Stimulated activated CD8-positive, alpha-beta memory T cell treated with anti-CD3 and anti-CD28 coated beads, Interleukin-15, amount 100 ng/mL, for 1 hour (primary cell): ENCODE measurements at regions not wholly inside any gene's neighbourhood (a gene's known extent, or its start where the extent isn't known, plus 50 kb on each side); places are given as distances from the start of the nearest gene placed in this dataset.
"Not testable (repeated sequence)": the region's sequence is repeated elsewhere in the genome, so short reads cannot be mapped to it uniquely, and the experiment has no call there.

ENCODE experiments used
- DNase-seq: peaks from one replicate; pipeline ENCODE4 v3.0.0-alpha.2; 2020; ENCODE audit warnings: low read depth

- DNase-seq: no peak
Measured at GRCh38 chr22:47322854-47323253, 560.4 kb downstream of the TBC1D22A start.

DNA sequence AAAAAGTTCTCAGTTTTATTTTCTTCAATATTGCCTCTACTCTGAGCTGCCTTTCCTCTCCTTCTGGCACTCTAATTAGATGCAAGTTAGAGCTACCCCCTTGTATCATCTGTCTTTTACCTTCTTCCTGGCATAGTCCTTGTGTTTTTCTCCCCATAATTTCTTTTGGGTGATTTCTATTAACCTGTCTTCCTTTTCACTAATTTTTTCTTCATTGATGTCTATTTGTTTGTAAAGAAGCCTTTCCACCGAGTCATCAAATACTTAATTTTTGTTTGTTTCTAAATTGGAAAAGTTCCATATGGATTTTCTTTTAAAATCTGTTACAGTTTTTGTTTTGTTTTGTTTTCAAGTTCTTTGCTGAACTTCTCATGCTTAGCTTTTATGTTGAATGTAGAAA, 558.1 kb downstream of the TBC1D22A start:
- no peak for DNase-seq

DNA sequence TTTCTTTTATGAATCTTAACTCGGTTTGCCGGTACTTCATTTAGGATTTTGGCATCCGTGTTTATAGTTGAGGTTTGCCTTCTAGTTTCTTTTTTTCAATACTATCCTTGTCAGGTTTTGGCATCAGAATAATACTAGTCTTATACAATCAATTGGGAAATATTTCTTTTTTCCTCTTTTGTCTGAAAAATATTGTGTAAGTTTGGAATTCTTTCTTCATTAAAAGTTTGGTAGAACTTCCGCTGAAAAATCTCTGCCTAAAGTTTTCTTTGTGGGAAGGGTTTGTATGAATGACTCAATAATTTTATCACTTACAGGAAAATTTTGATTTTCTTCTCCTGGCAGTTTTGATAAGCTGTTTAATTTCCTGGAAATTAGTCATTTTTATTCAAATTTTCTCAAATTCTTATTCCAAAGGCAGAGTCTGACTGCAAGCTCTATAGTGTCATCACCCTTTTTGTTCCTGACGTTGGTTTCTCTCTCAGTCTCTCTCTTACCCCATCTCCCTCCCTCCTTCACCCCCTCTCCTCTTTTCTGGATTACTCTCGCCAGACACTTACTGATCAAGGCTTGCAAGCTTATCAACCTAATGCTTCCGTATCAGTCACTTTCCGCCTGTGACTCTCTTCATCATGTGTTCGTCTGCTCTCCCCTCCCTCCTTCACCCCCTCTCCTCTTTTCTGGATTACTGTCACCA, 555.7 kb downstream of the TBC1D22A start:
- DNase-seq: no peak

GRCh38 chr22:47315862-47316419, 553.5 kb downstream of the TBC1D22A start:
- DNase-seq: no peak

GRCh38 chr22:47310601-47311000, 548.2 kb downstream of the TBC1D22A start:
- no peak for DNase-seq

GRCh38 chr22:47309946-47310345, 547.5 kb downstream of the TBC1D22A start:
- no peak for DNase-seq

DNA sequence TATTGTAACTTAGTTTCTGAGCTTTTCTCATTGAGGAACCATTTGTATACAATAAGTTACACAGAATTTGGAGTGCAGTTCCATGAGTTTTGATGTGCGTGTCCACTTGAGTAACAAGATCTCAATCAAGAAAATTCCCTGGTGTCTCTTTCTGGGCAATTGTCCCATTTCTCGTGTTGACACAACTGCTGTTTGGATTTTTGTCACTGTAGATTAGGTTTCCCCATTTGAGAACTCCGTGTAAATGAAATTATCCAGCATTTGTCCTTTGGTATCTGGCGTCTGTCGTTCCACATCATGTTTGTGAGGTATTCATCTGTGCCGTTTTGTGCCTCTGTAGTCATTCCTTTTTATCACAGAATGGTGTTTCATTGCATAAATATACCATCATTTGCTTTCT, 547.0 kb downstream of the TBC1D22A start:
- no peak for DNase-seq

DNA sequence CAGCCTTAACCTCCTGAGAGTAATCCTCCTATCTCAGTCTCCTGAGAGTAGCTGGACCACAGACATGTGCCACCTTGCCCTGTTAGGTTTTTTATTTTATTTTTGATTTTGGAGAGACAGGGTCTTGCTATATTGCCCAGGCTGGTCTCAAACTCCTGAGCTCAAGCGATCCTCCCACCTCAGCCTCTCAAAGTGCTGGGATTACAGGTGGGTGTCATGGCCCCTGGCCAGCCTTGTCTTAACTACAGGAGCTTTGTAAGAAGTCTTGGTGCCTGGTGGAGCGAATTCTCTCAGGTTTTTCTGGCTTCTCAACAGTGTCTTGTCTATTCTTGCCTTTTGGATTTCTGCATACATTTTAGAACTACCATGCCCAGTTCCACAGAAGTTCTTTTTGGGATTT, 546.4 kb downstream of the TBC1D22A start:
- DNase-seq: no peak

- no peak for DNase-seq
Measured at GRCh38 chr22:47307822-47308221, 545.4 kb downstream of the TBC1D22A start.

DNA sequence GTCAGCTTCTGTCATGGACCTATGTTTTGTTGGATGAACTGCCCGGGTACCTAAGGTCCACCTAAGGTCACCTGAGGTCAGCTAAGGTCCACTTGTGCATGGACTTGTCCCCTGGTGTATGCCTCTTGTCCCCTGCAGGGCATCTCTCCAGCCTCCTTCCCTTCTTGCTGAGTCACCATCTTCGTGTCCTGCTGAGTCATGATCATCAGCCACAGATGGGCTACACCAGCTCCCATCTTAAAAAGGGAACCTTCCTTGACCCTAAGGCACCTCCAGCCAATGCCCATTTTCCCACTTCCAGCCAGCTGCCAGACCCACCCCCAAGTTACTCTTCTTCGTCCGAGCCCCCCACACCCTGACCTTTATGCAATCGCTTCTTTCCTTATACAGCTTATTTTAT, 544.9 kb downstream of the TBC1D22A start:
- no peak for DNase-seq

DNA sequence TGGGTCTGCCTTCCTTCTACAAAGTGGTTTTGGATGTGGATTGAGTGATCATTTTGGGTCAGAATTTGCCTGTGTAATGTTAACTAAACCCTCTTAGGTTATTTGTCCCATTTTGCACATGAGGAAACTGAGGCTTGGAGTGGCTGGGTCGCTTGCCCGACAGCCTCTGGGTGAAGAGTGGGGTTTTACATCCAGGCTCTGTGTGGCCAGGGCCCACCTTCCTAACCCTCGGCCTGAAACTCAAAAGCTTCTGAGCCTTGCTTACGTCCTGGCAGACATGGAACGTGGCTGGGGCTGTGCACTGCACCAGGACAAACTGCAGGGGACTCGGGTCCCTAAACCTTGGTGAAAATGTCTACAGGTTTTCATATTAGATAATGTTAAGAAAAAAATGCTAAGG, 542.4 kb downstream of the TBC1D22A start:
- DNase-seq: no peak

GRCh38 chr22:47304191-47304831, 541.9 kb downstream of the TBC1D22A start:
- DNase-seq: no peak

DNA sequence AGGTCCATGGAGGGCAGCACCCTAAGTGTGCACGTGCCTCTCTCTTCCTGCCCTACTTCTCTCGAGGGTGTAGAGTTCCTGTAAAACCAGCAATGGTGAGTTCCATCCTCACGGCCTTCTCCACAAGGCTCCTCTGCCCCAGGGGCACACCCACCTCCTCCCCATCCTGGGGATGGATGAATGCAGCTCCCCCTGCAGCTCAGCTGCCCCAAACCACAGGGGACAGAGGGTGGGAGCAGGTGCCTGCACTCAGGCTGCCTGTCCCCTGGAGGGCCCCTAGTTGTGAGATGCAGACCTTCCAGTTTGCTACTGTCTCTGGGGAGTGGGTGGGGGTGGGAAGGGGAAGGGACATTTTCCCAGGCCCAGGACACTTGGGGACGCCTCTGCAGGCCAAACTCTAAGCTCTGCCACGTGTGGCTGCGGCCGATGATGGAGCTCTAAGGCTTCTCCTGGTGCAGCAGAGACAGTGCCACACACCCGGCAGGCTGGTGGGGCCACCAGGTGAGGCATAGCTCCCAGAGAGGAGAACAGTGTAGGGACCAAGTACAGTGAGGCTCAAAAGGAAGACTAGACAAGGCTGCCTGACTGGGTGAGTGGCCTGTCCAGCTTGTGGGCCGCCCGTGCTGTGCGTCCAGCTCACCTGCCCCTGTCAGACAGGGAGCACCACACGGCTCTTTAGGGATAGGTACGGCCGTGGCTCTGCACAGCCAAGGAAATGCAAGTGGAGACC, 540.9 kb downstream of the TBC1D22A start:
- no peak for DNase-seq

GRCh38 chr22:47302587-47302986, 540.1 kb downstream of the TBC1D22A start:
- not testable (repeated sequence) for DNase-seq

GRCh38 chr22:47301820-47302475, 539.5 kb downstream of the TBC1D22A start:
- no peak for DNase-seq

GRCh38 chr22:47300698-47301405, 538.4 kb downstream of the TBC1D22A start:
- DNase-seq: no peak

DNA sequence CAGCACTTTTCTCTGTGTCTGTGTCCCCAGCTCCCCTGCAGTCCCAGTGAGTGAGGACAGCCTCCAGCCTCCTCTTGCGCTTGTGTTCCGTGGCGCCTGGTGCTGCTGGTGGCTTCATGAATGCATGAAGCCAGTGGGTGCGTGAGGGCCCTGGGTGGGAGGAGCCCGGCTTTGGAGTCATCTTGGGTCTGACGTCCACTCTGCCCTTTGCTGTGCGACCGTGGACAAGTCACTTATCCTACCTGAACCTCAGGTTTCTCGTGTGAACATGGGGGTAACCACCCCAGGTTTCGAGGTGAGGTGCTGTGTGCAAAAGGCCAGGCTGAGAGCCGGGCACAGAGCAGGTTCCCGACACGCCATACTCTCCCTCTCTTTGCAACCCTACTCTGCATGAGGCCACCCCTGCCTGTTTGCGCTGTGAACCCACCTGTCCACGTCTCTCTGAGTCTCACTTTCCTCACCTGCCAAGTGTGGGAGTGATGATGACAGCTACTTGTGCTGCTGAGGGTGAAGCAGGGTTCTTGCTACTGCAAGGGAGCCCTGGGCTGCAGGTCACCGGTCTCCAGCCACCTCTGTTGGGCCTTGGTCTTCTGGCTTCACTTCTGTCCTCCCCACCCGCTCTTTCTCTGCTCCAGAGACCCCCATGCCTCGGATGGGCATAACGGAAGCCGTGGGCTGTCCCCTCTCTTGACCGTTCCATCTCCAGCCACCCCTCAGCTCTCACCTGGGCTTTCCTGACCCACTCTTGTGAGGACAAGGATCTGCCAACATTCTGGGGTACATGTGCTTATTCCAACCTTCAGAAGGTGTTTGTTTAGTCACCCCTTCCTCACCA, 537.6 kb downstream of the TBC1D22A start:
- no peak for DNase-seq

GRCh38 chr22:47299211-47299862, 536.9 kb downstream of the TBC1D22A start:
- no peak for DNase-seq

GRCh38 chr22:47298017-47298785, 535.8 kb downstream of the TBC1D22A start:
- no peak for DNase-seq
